Body of pancreas (tissue), 4 donors: ENCODE measurements at regions not wholly inside any gene's neighbourhood (a gene's known extent, or its start where the extent isn't known, plus 50 kb on each side); places are given as distances from the start of the nearest gene placed in this dataset.

Experiments used
- POLR2A ChIP-seq, 3 donors: fragments of 450-650 bp; IDR thresholded peaks; one replicate each; pipeline ENCODE4 v1.6.1; 2016; ENCODE audit warnings: antibody characterized with exemption in 3 of 3, mild to moderate bottlenecking in 2 of 3
- TF ChIP-seq, protein P1 (sequence below), 7 experiments: fragments of 450-650 bp in 4 of 7; fragments of 200-600 bp in 3 of 7; sonication (generic) in 3 of 7; IDR thresholded peaks; one replicate each; pipeline ENCODE4 v1.5.1; 2016 to 2019; ENCODE audit warnings: antibody characterized with exemption in 7 of 7

DNA sequence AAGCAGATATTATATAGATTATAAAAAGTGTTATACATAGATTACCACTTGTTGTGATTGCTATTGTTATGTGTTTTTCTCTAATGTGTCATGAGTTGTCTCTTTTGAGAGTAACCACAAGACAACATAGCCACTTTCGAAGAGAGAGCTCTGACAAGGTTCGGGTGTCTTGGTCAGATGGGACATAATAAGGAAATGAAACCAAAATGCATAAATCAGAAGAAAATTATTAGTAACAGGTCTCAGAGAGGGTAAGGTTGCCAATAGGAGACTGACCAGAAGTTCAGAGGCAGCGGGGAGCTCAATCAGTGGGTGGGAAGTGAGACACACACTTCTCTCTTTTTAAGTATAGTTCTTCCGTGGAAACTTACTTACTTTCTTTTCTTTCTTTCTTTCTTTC, 639.2 kb upstream of the POT1 start:
- TF ChIP-seq POLR2A (IDR thresholded peaks at IDR 0.05), result no peak
- TF ChIP-seq, protein P1, sequence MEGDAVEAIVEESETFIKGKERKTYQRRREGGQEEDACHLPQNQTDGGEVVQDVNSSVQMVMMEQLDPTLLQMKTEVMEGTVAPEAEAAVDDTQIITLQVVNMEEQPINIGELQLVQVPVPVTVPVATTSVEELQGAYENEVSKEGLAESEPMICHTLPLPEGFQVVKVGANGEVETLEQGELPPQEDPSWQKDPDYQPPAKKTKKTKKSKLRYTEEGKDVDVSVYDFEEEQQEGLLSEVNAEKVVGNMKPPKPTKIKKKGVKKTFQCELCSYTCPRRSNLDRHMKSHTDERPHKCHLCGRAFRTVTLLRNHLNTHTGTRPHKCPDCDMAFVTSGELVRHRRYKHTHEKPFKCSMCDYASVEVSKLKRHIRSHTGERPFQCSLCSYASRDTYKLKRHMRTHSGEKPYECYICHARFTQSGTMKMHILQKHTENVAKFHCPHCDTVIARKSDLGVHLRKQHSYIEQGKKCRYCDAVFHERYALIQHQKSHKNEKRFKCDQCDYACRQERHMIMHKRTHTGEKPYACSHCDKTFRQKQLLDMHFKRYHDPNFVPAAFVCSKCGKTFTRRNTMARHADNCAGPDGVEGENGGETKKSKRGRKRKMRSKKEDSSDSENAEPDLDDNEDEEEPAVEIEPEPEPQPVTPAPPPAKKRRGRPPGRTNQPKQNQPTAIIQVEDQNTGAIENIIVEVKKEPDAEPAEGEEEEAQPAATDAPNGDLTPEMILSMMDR (IDR thresholded peaks at IDR 0.05), result no peak
